Uterus (tissue), 2 donors: ENCODE measurements at regions not wholly inside any gene's neighbourhood (a gene's known extent, or its start where the extent isn't known, plus 50 kb on each side); places are given as distances from the start of the nearest gene placed in this dataset.

Experiments
- CTCF ChIP-seq, 4 experiments: fragments of 200-600 bp in 2 of 4; fragments of 450-650 bp in 2 of 4; sonication (generic) in 2 of 4; IDR thresholded peaks; one replicate each; pipeline ENCODE4 v1.5.1; 2016 to 2019; ENCODE audit warnings: antibody characterized with exemption in 4 of 4, mild to moderate bottlenecking in 2 of 4, moderate library complexity in 1 of 4
- POLR2A ChIP-seq, 2 donors: fragments of 450-650 bp; IDR thresholded peaks; one replicate each; pipeline ENCODE4 v1.6.1; 2016; ENCODE audit warnings: antibody characterized with exemption in 2 of 2, mild to moderate bottlenecking in 1 of 2, moderate library complexity in 1 of 2

- TF ChIP-seq CTCF (IDR thresholded peaks at IDR 0.05) (no peak), POLR2A (IDR thresholded peaks at IDR 0.05) (no peak)
These were observed 88.7 kb downstream of the AIPL1 start for GRCh38 chr17:6346156-6346786.
